Activated T-cell treated with anti-CD3 and anti-CD28 coated beads for 4 hours (primary cell): ENCODE measurements at regions not wholly inside any gene's neighbourhood (a gene's known extent, or its start where the extent isn't known, plus 50 kb on each side); places are given as distances from the start of the nearest gene placed in this dataset.
"Not testable (repeated sequence)": the region's sequence is repeated elsewhere in the genome, so short reads cannot be mapped to it uniquely, and the experiment has no call there.

Experiments used
- DNase-seq: peaks from one replicate; pipeline ENCODE4 v3.0.0-alpha.2; 2020

- DNase-seq: no peak
These were observed 68.2 kb upstream of the VGLL4 start for GRCh38 chr3:11711876-11712275.

- no peak for DNase-seq
These were observed 66.1 kb upstream of the VGLL4 start for GRCh38 chr3:11709782-11710181.

GRCh38 chr3:11707084-11707483, 63.4 kb upstream of the VGLL4 start:
- DNase-seq: not testable (repeated sequence)

GRCh38 chr3:11706604-11707003, 62.9 kb upstream of the VGLL4 start:
- no peak for DNase-seq

- no peak for DNase-seq
These were observed 61.3 kb upstream of the VGLL4 start for GRCh38 chr3:11705049-11705448.

- no peak for DNase-seq
These were observed 59.4 kb upstream of the VGLL4 start for GRCh38 chr3:11703146-11703545.

GRCh38 chr3:11699083-11699427, 55.3 kb upstream of the VGLL4 start:
- no peak for DNase-seq

GRCh38 chr3:11698326-11699082, 54.8 kb upstream of the VGLL4 start:
- DNase-seq: no peak

- no peak for DNase-seq
These were observed 54.0 kb upstream of the VGLL4 start for GRCh38 chr3:11697701-11698100.

GRCh38 chr3:11696054-11696453, 52.3 kb upstream of the VGLL4 start:
- no peak for DNase-seq
